ENCODE measurements at regions not wholly inside any gene's neighbourhood (a gene's known extent, or its start where the extent isn't known, plus 50 kb on each side); places are given as distances from the start of the nearest gene placed in this dataset.
"Not testable (repeated sequence)": the region's sequence is repeated elsewhere in the genome, so short reads cannot be mapped to it uniquely, and the experiment has no call there.

GRCh38 chr2:8312861-8313830 lies 368.7 kb upstream of the ID2 start:
- peak; percentile 43 for DNase-seq

- no peak for DNase-seq
These were observed 367.8 kb upstream of the ID2 start for GRCh38 chr2:8314063-8314462.

GRCh38 chr2:8315531-8316165 lies 366.2 kb upstream of the ID2 start:
- DNase-seq = no peak

GRCh38 chr2:8316356-8316755 lies 365.5 kb upstream of the ID2 start:
- no peak for DNase-seq

- DNase-seq = no peak
These were observed 364.4 kb upstream of the ID2 start for GRCh38 chr2:8317418-8317817.

- peak; percentile 9 for DNase-seq
These were observed 362.6 kb upstream of the ID2 start for GRCh38 chr2:8319219-8319618.

GRCh38 chr2:8320311-8321066 lies 361.4 kb upstream of the ID2 start:
- DNase-seq = no peak

GRCh38 chr2:8322634-8323033 lies 359.2 kb upstream of the ID2 start:
- no peak for DNase-seq

GRCh38 chr2:8324164-8324856 lies 357.5 kb upstream of the ID2 start:
- DNase-seq = no peak

- DNase-seq = no peak
These were observed 357.0 kb upstream of the ID2 start for GRCh38 chr2:8324901-8325300.

- DNase-seq = no peak
These were observed 354.3 kb upstream of the ID2 start for GRCh38 chr2:8327371-8328100.

GRCh38 chr2:8328217-8328616 lies 353.6 kb upstream of the ID2 start:
- no peak for DNase-seq

GRCh38 chr2:8329660-8330622 lies 351.9 kb upstream of the ID2 start:
- no peak for DNase-seq

GRCh38 chr2:8331068-8331467 lies 350.8 kb upstream of the ID2 start:
- DNase-seq = no peak

- DNase-seq = no peak
These were observed 349.2 kb upstream of the ID2 start for GRCh38 chr2:8332646-8333045.

GRCh38 chr2:8333177-8333831 lies 348.6 kb upstream of the ID2 start:
- DNase-seq = no peak

- DNase-seq = not testable (repeated sequence)
These were observed 348.0 kb upstream of the ID2 start for GRCh38 chr2:8333832-8334187.

GRCh38 chr2:8334866-8335325 lies 347.0 kb upstream of the ID2 start:
- DNase-seq = no peak

GRCh38 chr2:8335801-8336200 lies 346.1 kb upstream of the ID2 start:
- no peak for DNase-seq

- no peak for DNase-seq
These were observed 344.5 kb upstream of the ID2 start for GRCh38 chr2:8337321-8337720.

All from kidney glomerular epithelial cell (primary cell).